HEK293T (cell line): ENCODE measurements at regions not wholly inside any gene's neighbourhood (a gene's known extent, or its start where the extent isn't known, plus 50 kb on each side); places are given as distances from the start of the nearest gene placed in this dataset.

ENCODE experiments used
- BHLHE40 ChIP-seq: fragments of 450-650 bp; IDR thresholded peaks from 2 replicates; pipeline ENCODE4 v1.6.1; 2016; ENCODE audit warnings: mild to moderate bottlenecking, moderate library complexity, borderline replicate concordance
- CTBP1 ChIP-seq: fragments of 450-650 bp; IDR thresholded peaks from 2 replicates; pipeline ENCODE4 v1.6.1; 2016; ENCODE audit warnings: borderline replicate concordance
- ELF4 ChIP-seq: fragments of 450-650 bp; IDR thresholded peaks from 2 replicates; pipeline ENCODE4 v1.6.1; 2017; ENCODE audit warnings: antibody characterized with exemption
- FOXA1 ChIP-seq: fragments of 450-650 bp; IDR thresholded peaks from 2 replicates; pipeline ENCODE4 v1.6.1; 2016; ENCODE audit warnings: mild to moderate bottlenecking
- FOXK2 ChIP-seq: fragments of 450-650 bp; IDR thresholded peaks from 2 replicates; pipeline ENCODE4 v1.6.1; 2016; ENCODE audit warnings: mild to moderate bottlenecking
- FOXM1 ChIP-seq: fragments of 450-650 bp; IDR thresholded peaks from 2 replicates; pipeline ENCODE4 v1.6.1; 2017; ENCODE audit warnings: mild to moderate bottlenecking, borderline replicate concordance
- NFRKB ChIP-seq: fragments of 450-650 bp; IDR thresholded peaks from 2 replicates; pipeline ENCODE4 v1.6.1; 2016; ENCODE audit warnings: mild to moderate bottlenecking, moderate library complexity
- PKNOX1 ChIP-seq: fragments of 450-650 bp; IDR thresholded peaks from 2 replicates; pipeline ENCODE4 v1.6.1; 2016
- SP1 ChIP-seq: fragments of 450-650 bp; IDR thresholded peaks from 2 replicates; pipeline ENCODE4 v1.6.1; 2017
- SUZ12 ChIP-seq: fragments of 450-650 bp; IDR thresholded peaks from 2 replicates; pipeline ENCODE4 v1.6.1; 2016; ENCODE audit warnings: mild to moderate bottlenecking
- TARDBP ChIP-seq: fragments of 450-650 bp; IDR thresholded peaks from 2 replicates; pipeline ENCODE4 v1.6.1; 2016

- TF ChIP-seq BHLHE40 (no peak), FOXM1 (no peak), SP1 (no peak), SUZ12 (no peak), TARDBP (no peak), FOXK2 (no peak), ELF4 (no peak), PKNOX1 (no peak), CTBP1 (no peak), FOXA1 (no peak), NFRKB (no peak)
Measured at GRCh38 chr12:73225371-73225937, 953.3 kb downstream of the TRHDE start.
